ENCODE measurements at regions not wholly inside any gene's neighbourhood (a gene's known extent, or its start where the extent isn't known, plus 50 kb on each side); places are given as distances from the start of the nearest gene placed in this dataset.

- H3K27me3 ChIP-seq, result no peaks in the 10 kb centered on the region
- H3K9me3 ChIP-seq (ENCODE audit: low read depth), result peaks cover 5% of the 10 kb centered on the region
- no peaks in the 10 kb centered on the region for H3K79me2 ChIP-seq (ENCODE audit: low read depth)
- Mint-ChIP-seq H3K27ac (no peak overlapping the region), H3K9me3 (peaks cover 16% of the 10 kb centered on the region), H3K27me3 (ENCODE audit: insufficient read depth, low read depth) (no peaks in the 10 kb centered on the region), H3K36me3 (no peaks in the 10 kb centered on the region), H3K4me3 (no peak overlapping the region), H3K4me1 (peaks cover 25% of the 10 kb centered on the region)
- H4K20me1 ChIP-seq (ENCODE audit: low read depth), result no peaks in the 10 kb centered on the region
- H3K4me1 ChIP-seq, result peaks cover 16% of the 10 kb centered on the region
- no peak overlapping the region for H3K4me2 ChIP-seq
- H3K9ac ChIP-seq, result no peak overlapping the region
- no peaks in the 10 kb centered on the region for H3K36me3 ChIP-seq
- no peak for DNase-seq (ENCODE audit: low spot score)
- no peak overlapping the region for H3K4me3 ChIP-seq
- no peak overlapping the region for H2AFZ ChIP-seq (replicated peaks)
- no peak overlapping the region for H3K27ac ChIP-seq
- TF ChIP-seq, protein P1, sequence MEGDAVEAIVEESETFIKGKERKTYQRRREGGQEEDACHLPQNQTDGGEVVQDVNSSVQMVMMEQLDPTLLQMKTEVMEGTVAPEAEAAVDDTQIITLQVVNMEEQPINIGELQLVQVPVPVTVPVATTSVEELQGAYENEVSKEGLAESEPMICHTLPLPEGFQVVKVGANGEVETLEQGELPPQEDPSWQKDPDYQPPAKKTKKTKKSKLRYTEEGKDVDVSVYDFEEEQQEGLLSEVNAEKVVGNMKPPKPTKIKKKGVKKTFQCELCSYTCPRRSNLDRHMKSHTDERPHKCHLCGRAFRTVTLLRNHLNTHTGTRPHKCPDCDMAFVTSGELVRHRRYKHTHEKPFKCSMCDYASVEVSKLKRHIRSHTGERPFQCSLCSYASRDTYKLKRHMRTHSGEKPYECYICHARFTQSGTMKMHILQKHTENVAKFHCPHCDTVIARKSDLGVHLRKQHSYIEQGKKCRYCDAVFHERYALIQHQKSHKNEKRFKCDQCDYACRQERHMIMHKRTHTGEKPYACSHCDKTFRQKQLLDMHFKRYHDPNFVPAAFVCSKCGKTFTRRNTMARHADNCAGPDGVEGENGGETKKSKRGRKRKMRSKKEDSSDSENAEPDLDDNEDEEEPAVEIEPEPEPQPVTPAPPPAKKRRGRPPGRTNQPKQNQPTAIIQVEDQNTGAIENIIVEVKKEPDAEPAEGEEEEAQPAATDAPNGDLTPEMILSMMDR (IDR thresholded peaks at IDR 0.05), result no peak
- TF ChIP-seq EZH2phosphoT487 (IDR thresholded peaks at IDR 0.05), result no peak
- no peak for TF ChIP-seq EZH2 (IDR thresholded peaks at IDR 0.05)
- H3F3A ChIP-seq (ENCODE audit: low read depth), result no peaks in the 10 kb centered on the region
Measured at GRCh38 chr1:177775924-177776323, 193.9 kb downstream of the SEC16B start.

GRCh38 chr1:177772386-177772960 lies 197.4 kb downstream of the SEC16B start:
- no peak overlapping the region for H3K4me3 Mint-ChIP-seq
- H3K4me1 ChIP-seq, result peaks cover 4% of the 10 kb centered on the region
- no peaks in the 10 kb centered on the region for H3K4me1 Mint-ChIP-seq
- no peak overlapping the region for H3K9ac ChIP-seq
- H3K9me3 ChIP-seq (ENCODE audit: low read depth), result peaks cover 5% of the 10 kb centered on the region
- no peaks in the 10 kb centered on the region for H3K36me3 ChIP-seq
- H3K4me3 ChIP-seq, result no peak overlapping the region
- H3K27ac Mint-ChIP-seq, result no peak overlapping the region
- H3K9me3 Mint-ChIP-seq, result peaks cover 16% of the 10 kb centered on the region
- no peak overlapping the region for H3K27ac ChIP-seq
- H3K27me3 ChIP-seq, result no peaks in the 10 kb centered on the region
- no peaks in the 10 kb centered on the region for H3F3A ChIP-seq (ENCODE audit: low read depth)
- no peak for DNase-seq (ENCODE audit: low spot score)
- H3K27me3 Mint-ChIP-seq (ENCODE audit: insufficient read depth, low read depth), result no peaks in the 10 kb centered on the region
- H3K36me3 Mint-ChIP-seq, result no peaks in the 10 kb centered on the region
- H2AFZ ChIP-seq (replicated peaks), result no peak overlapping the region
- no peaks in the 10 kb centered on the region for H3K79me2 ChIP-seq (ENCODE audit: low read depth)
- TF ChIP-seq, protein P1 (IDR thresholded peaks at IDR 0.05), result no peak
- TF ChIP-seq EZH2phosphoT487 (IDR thresholded peaks at IDR 0.05), result no peak
- no peak for TF ChIP-seq EZH2 (IDR thresholded peaks at IDR 0.05)
- no peak overlapping the region for H3K4me2 ChIP-seq
- no peaks in the 10 kb centered on the region for H4K20me1 ChIP-seq (ENCODE audit: low read depth)

GRCh38 chr1:177771688-177772087 lies 198.2 kb downstream of the SEC16B start:
- Histone ChIP-seq H4K20me1 (ENCODE audit: low read depth) (no peaks in the 10 kb centered on the region), H3K79me2 (ENCODE audit: low read depth) (no peaks in the 10 kb centered on the region), H2AFZ (replicated peaks) (no peak overlapping the region), H3K4me2 (no peak overlapping the region), H3K9ac (no peak overlapping the region), H3K4me3 (no peak overlapping the region), H3K36me3 (no peaks in the 10 kb centered on the region), H3K4me1 (peaks cover 4% of the 10 kb centered on the region), H3K27me3 (no peaks in the 10 kb centered on the region), H3K27ac (no peak overlapping the region), H3F3A (ENCODE audit: low read depth) (no peaks in the 10 kb centered on the region), H3K9me3 (ENCODE audit: low read depth) (peaks cover 5% of the 10 kb centered on the region)
- no peaks in the 10 kb centered on the region for H3K36me3 Mint-ChIP-seq
- no peak overlapping the region for H3K4me3 Mint-ChIP-seq
- DNase-seq (ENCODE audit: low spot score), result no peak
- H3K27ac Mint-ChIP-seq, result no peak overlapping the region
- H3K4me1 Mint-ChIP-seq, result no peaks in the 10 kb centered on the region
- no peaks in the 10 kb centered on the region for H3K27me3 Mint-ChIP-seq (ENCODE audit: insufficient read depth, low read depth)
- peaks cover 16% of the 10 kb centered on the region for H3K9me3 Mint-ChIP-seq
- TF ChIP-seq, protein P1 (IDR thresholded peaks at IDR 0.05), result no peak
- no peak for TF ChIP-seq EZH2phosphoT487 (IDR thresholded peaks at IDR 0.05)
- no peak for TF ChIP-seq EZH2 (IDR thresholded peaks at IDR 0.05)
